Hepatocyte (in vitro differentiated cells): ENCODE measurements at regions not wholly inside any gene's neighbourhood (a gene's known extent, or its start where the extent isn't known, plus 50 kb on each side); places are given as distances from the start of the nearest gene placed in this dataset.

Experiments used
- DNase-seq: peaks from one replicate; pipeline ENCODE4 v3.0.0-alpha.2; 2016; ENCODE audit warnings: low spot score
- H2AFZ ChIP-seq: fragments of 200-600 bp; sonication (generic); 2 replicates; pipeline ENCODE4 v1.6.0; 2016; ENCODE audit warnings: antibody characterized with exemption, mild to moderate bottlenecking
- H3K27ac ChIP-seq: fragments of 200-600 bp; sonication (generic); 2 replicates; pipeline ENCODE4 v1.5.1; 2016; ENCODE audit warnings: mild to moderate bottlenecking
- H3K27me3 ChIP-seq: fragments of 200-600 bp; sonication (generic); 2 replicates; pipeline ENCODE4 v1.6.1; 2016
- H3K36me3 ChIP-seq: fragments of 200-600 bp; sonication (generic); replicated peaks from 2 replicates; pipeline ENCODE4 v1.5.1; 2016; ENCODE audit warnings: low read depth; ENCODE audit not compliant: insufficient read depth
- H3K4me1 ChIP-seq: fragments of 200-600 bp; sonication (generic); 2 replicates; pipeline ENCODE4 v1.5.1; 2016; ENCODE audit warnings: mild to moderate bottlenecking, moderate library complexity; ENCODE audit not compliant: insufficient read depth
- H3K4me2 ChIP-seq: fragments of 200-600 bp; sonication (generic); 2 replicates; pipeline ENCODE4 v1.6.0; 2016
- H3K4me3 ChIP-seq: fragments of 200-600 bp; sonication (generic); 2 replicates; pipeline ENCODE4 v1.5.1; 2016; ENCODE audit warnings: mild to moderate bottlenecking
- H3K79me2 ChIP-seq: fragments of 200-600 bp; sonication (generic); 2 replicates; pipeline ENCODE4 v1.6.0; 2017; ENCODE audit warnings: mild to moderate bottlenecking
- H3K9me2 ChIP-seq: fragments of 200-600 bp; sonication (generic); replicated peaks from 2 replicates; pipeline ENCODE4 v1.6.0; 2017; ENCODE audit warnings: mild to moderate bottlenecking; ENCODE audit not compliant: insufficient read depth
- H3K9me3 ChIP-seq: fragments of 200-600 bp; sonication (generic); 2 replicates; pipeline ENCODE4 v1.5.1; 2016; ENCODE audit warnings: low read depth, mild to moderate bottlenecking
- H4K20me1 ChIP-seq: fragments of 200-600 bp; sonication (generic); 2 replicates; pipeline ENCODE4 v1.6.0; 2016; ENCODE audit warnings: mild to moderate bottlenecking; ENCODE audit not compliant: insufficient read depth, poor library complexity, severe bottlenecking
- CTCF ChIP-seq: fragments of 200-600 bp; sonication (generic); IDR thresholded peaks from 2 replicates; pipeline ENCODE4 v1.5.1; 2016; ENCODE audit warnings: antibody characterized with exemption, mild to moderate bottlenecking; ENCODE audit not compliant: poor library complexity
- EZH2 ChIP-seq: fragments of 200-600 bp; sonication (generic); IDR thresholded peaks from 2 replicates; pipeline ENCODE4 v1.6.1; 2016; ENCODE audit warnings: antibody characterized with exemption, mild to moderate bottlenecking, borderline replicate concordance
- EZH2phosphoT487 ChIP-seq: fragments of 200-600 bp; sonication (generic); IDR thresholded peaks from one replicate; pipeline ENCODE4 v1.6.1; 2018; ENCODE audit warnings: antibody characterized with exemption, mild to moderate bottlenecking, low read depth, moderate library complexity; ENCODE audit not compliant: unreplicated experiment, severe bottlenecking
- WGBS: methylation state at CpG from one replicate; pipeline ENCODE4 v1.1.6; 2016; ENCODE audit warnings: low lambda C conversion rate; ENCODE audit errors: missing lambda C conversion rate; 5-methylcytosine and 5-hydroxymethylcytosine counted together

GRCh38 chr5:54725391-54726280 is 208.1 kb downstream of the SNX18 start:
- Histone ChIP-seq H3K27ac (no peak overlapping the region), H3K4me3 (no peak overlapping the region), H3K36me3 (no peaks in the 10 kb centered on the region), H3K79me2 (no peaks in the 10 kb centered on the region), H3K4me1 (no peaks in the 10 kb centered on the region), H4K20me1 (no peaks in the 10 kb centered on the region), H2AFZ (no peak overlapping the region), H3K9me3 (no peaks in the 10 kb centered on the region), H3K9me2 (no peaks in the 10 kb centered on the region), H3K4me2 (no peak overlapping the region), H3K27me3 (no peaks in the 10 kb centered on the region)
- TF ChIP-seq EZH2: no peak
- no peak for TF ChIP-seq EZH2phosphoT487
- DNase-seq: no peak
- WGBS: 45% methylated on average over 2 of the region's 2 CpGs

GRCh38 chr5:54722846-54723433 is 205.4 kb downstream of the SNX18 start:
- no peaks in the 10 kb centered on the region for H3K36me3 ChIP-seq
- no peak overlapping the region for H3K27ac ChIP-seq
- TF ChIP-seq EZH2phosphoT487 (no peak), EZH2 (no peak), CTCF (no peak)
- no peaks in the 10 kb centered on the region for H3K79me2 ChIP-seq
- no peaks in the 10 kb centered on the region for H4K20me1 ChIP-seq
- DNase-seq: no peak
- no peak overlapping the region for H3K4me2 ChIP-seq
- 62% methylated on average over 6 of the region's 6 CpGs for WGBS
- H3K9me2 ChIP-seq: no peaks in the 10 kb centered on the region
- H3K4me3 ChIP-seq: no peak overlapping the region
- no peaks in the 10 kb centered on the region for H3K27me3 ChIP-seq
- no peaks in the 10 kb centered on the region for H3K4me1 ChIP-seq
- no peaks in the 10 kb centered on the region for H3K9me3 ChIP-seq
- no peak overlapping the region for H2AFZ ChIP-seq

- TF ChIP-seq EZH2phosphoT487: no peak
- no peak for TF ChIP-seq CTCF
- TF ChIP-seq EZH2: no peak
- Histone ChIP-seq H3K27ac (no peak overlapping the region), H3K4me1 (no peaks in the 10 kb centered on the region), H3K4me2 (no peak overlapping the region), H3K9me2 (no peaks in the 10 kb centered on the region), H3K9me3 (no peaks in the 10 kb centered on the region), H3K79me2 (no peaks in the 10 kb centered on the region), H3K4me3 (no peak overlapping the region), H4K20me1 (no peaks in the 10 kb centered on the region), H3K36me3 (no peaks in the 10 kb centered on the region), H2AFZ (no peak overlapping the region), H3K27me3 (no peaks in the 10 kb centered on the region)
- WGBS: 73% methylated on average over 5 of the region's 5 CpGs
- DNase-seq: no peak
Observed at GRCh38 chr5:54721951-54722654, 204.5 kb downstream of the SNX18 start.

- Histone ChIP-seq H3K4me2 (no peak overlapping the region), H3K36me3 (no peaks in the 10 kb centered on the region), H3K27me3 (no peaks in the 10 kb centered on the region), H3K4me1 (no peaks in the 10 kb centered on the region), H4K20me1 (no peaks in the 10 kb centered on the region), H3K4me3 (no peak overlapping the region), H2AFZ (no peak overlapping the region), H3K9me2 (no peaks in the 10 kb centered on the region), H3K79me2 (no peaks in the 10 kb centered on the region), H3K9me3 (no peaks in the 10 kb centered on the region), H3K27ac (no peak overlapping the region)
- DNase-seq: no peak
- WGBS: 96% methylated on average over 1 of the region's 1 CpG
- TF ChIP-seq EZH2phosphoT487 (no peak), EZH2 (no peak), CTCF (no peak)
Observed at GRCh38 chr5:54721116-54721515, 203.6 kb downstream of the SNX18 start.
